Right lobe of liver (tissue), 6 donors: ENCODE measurements at regions not wholly inside any gene's neighbourhood (a gene's known extent, or its start where the extent isn't known, plus 50 kb on each side); places are given as distances from the start of the nearest gene placed in this dataset.
"Not testable (repeated sequence)": the region's sequence is repeated elsewhere in the genome, so short reads cannot be mapped to it uniquely, and the experiment has no call there.

Experiments
- ATAC-seq, 4 donors: fragments of 200-7000 bp; cut with Tn5 transposase; one replicate each; pipeline ENCODE4 v1.9.1; 2020; ENCODE audit warnings: mild to moderate bottlenecking in 4 of 4, moderate library complexity in 4 of 4
- DNase-seq, 3 donors: peaks; one replicate each; pipeline ENCODE4 v3.0.0-alpha.2; 2020
- H3K27ac ChIP-seq, 3 donors: fragments of 200-600 bp; one replicate each; pipeline ENCODE4 v1.8.0; 2022
- H3K27me3 ChIP-seq, 2 donors: fragments of 200-600 bp; one replicate each; pipeline ENCODE4 v1.8.0; 2022
- H3K36me3 ChIP-seq, 4 donors: fragments of 200-600 bp; sonication (generic) in 1 of 4; one replicate each; pipeline versions ENCODE4 v1.5.1 to v1.8.0; 2017 to 2022; ENCODE audit warnings: control low read depth in 1 of 4
- H3K4me1 ChIP-seq, 4 donors: fragments of 200-600 bp; sonication (generic) in 1 of 4; one replicate each; pipeline versions ENCODE4 v1.5.1 to v1.8.0; 2017 to 2022; ENCODE audit warnings: control low read depth in 1 of 4
- H3K4me3 ChIP-seq, 3 donors: fragments of 200-600 bp; one replicate each; pipeline ENCODE4 v1.8.0; 2022
- H3K9me3 ChIP-seq, 4 donors: fragments of 200-600 bp; sonication (generic) in 1 of 4; one replicate each; pipeline versions ENCODE4 v1.5.1 to v1.8.0; 2017 to 2022; ENCODE audit warnings: control low read depth in 1 of 4
- CTCF ChIP-seq, 4 donors: fragments of 200-600 bp in 3 of 4; fragments of 450-650 bp in 1 of 4; IDR thresholded peaks; one replicate each; pipeline versions ENCODE4 v1.5.1 to v1.8.0; 2016 to 2022; ENCODE audit warnings: antibody characterized with exemption in 4 of 4, mild to moderate bottlenecking in 2 of 4
- POLR2A ChIP-seq: fragments of 450-650 bp; IDR thresholded peaks from one replicate; pipeline ENCODE4 v1.6.1; 2017; ENCODE audit warnings: antibody characterized with exemption, mild to moderate bottlenecking
- WGBS: methylation state at CpG from one replicate; pipeline ENCODE4 v1.1.6; 2018; ENCODE audit warnings: low coverage, low lambda C conversion rate; ENCODE audit not compliant: insufficient coverage; ENCODE audit errors: missing lambda C conversion rate; 5-methylcytosine and 5-hydroxymethylcytosine counted together
- intact Hi-C, 2 donors: fragments of 100-400 bp; cut with DNase I; formaldehyde crosslinking; loops; one replicate each; pipeline versions ENCODE4 v1.11.2 to v1.14.1; 2022
- donor health status: DM: no; HTN: yes; CAD: no.
- donor health status: DM: no; HTN: no; CAD: no.
- donor health status: DM: no; HTN: no; CAD: no.
- donor health status: DM: no; HTN: yes; CAD: no.
- donor health status: DM: no; HTN: yes; CAD: no.

DNA sequence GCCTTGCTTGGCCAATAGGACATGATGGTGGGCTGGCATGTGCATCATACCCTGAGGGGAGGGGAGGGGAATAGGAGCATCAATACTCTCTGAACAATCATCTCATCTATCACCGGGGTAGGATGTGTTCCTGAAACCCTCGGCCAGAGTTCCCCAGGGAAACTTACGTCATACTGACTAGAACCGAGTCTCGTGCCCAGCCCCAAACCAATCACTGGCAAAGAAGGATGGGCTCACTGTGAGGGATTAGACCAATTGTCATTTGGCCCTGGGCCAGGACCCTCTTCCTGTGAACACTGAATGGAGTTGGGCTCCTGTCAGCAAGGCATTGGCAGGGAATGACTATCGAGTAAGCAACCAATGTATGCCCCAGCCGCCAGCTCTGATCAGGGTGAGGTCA is 261.5 kb downstream of the MYCN start:
- Histone ChIP-seq H3K36me3 (no peaks in the 10 kb centered on the region), H3K4me1 (no peaks in the 10 kb centered on the region), H3K27ac (no peak overlapping the region), H3K27me3 (no peaks in the 10 kb centered on the region), H3K4me3 (no peak overlapping the region), H3K9me3 (no peaks in the 10 kb centered on the region)
- DNase-seq (no peak), ATAC-seq (no peak)
- intact Hi-C loops, result no loop called here
- TF ChIP-seq CTCF (IDR thresholded peaks at IDR 0.05), result no peak
- TF ChIP-seq POLR2A, result no peak
- 80% methylated on average over 2 of the region's 7 CpGs for WGBS

DNA sequence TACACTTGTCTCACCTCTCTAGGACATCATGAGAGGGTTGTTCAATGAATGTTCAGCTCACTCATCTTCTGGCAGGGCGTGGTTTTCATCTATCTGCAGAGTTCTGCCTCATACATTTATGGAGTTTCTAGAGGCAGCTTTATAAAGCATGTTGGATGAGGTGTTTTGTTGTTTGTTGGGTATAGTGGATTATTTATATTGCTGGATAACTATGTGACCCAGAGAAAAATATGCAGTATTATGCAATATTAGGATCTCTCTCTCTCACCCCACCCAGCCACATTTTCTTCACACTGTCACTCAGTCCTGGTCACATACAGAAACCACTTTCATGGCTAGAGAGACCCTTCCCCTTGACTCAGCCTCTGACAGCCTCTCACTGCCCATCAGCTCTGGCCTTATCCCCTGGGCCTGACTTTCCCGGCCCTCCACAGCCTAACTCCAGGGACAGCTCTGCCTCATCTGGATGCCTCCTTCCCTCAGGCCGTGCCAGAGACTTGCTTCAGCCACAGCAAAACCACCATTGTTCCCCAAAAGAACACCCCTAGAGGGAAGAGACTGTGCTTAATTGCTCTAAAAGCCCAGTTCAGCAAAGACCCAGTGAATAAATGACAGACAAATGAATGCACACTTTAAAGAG is 260.3 kb downstream of the MYCN start:
- H3K4me1 ChIP-seq, result no peaks in the 10 kb centered on the region
- intact Hi-C loops, result no loop called here
- no peak for DNase-seq
- H3K9me3 ChIP-seq, result no peaks in the 10 kb centered on the region
- H3K36me3 ChIP-seq, result no peaks in the 10 kb centered on the region
- no peak overlapping the region for H3K27ac ChIP-seq
- H3K4me3 ChIP-seq, result no peak overlapping the region
- no peak for ATAC-seq
- WGBS, result 69% methylated on average over 3 of the region's 3 CpGs
- TF ChIP-seq POLR2A, result no peak
- TF ChIP-seq CTCF (IDR thresholded peaks at IDR 0.05), result no peak
- no peaks in the 10 kb centered on the region for H3K27me3 ChIP-seq

GRCh38 chr2:16199882-16200553 is 259.7 kb downstream of the MYCN start:
- 69% methylated on average over 6 of the region's 10 CpGs for WGBS
- Histone ChIP-seq H3K4me3 (no peak overlapping the region), H3K27me3 (no peaks in the 10 kb centered on the region), H3K36me3 (no peaks in the 10 kb centered on the region), H3K9me3 (no peaks in the 10 kb centered on the region), H3K4me1 (no peaks in the 10 kb centered on the region), H3K27ac (no peak overlapping the region)
- intact Hi-C loops, result no loop called here
- TF ChIP-seq POLR2A (no peak), CTCF (IDR thresholded peaks at IDR 0.05) (no peak)
- DNase-seq (no peak), ATAC-seq (no peak)

DNA sequence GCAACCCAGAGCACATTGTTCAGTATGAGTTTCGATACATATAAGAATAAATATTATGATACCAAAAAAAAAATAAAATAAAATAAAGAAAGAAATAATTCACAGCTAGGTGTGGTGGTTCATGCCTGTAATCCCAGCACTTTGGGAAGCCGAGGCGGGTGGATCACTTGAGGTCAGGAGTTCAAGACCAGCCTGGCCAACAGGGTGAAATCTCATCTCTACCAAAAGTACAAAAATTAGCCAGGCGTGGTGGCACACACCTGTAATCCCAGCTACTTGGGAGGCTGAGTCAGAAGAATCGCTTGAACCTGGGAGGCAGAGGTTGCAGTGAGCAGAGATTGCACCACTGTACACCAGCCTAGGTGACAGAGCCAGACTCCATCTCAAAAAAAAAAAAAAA is 258.9 kb downstream of the MYCN start:
- H3K9me3 ChIP-seq, intact Hi-C loops, H3K4me1 ChIP-seq, H3K4me3 ChIP-seq, H3K27me3 ChIP-seq, ATAC-seq, DNase-seq, H3K27ac ChIP-seq, H3K36me3 ChIP-seq: not testable (repeated sequence)
- WGBS, result 70% methylated on average over 3 of the region's 5 CpGs

DNA sequence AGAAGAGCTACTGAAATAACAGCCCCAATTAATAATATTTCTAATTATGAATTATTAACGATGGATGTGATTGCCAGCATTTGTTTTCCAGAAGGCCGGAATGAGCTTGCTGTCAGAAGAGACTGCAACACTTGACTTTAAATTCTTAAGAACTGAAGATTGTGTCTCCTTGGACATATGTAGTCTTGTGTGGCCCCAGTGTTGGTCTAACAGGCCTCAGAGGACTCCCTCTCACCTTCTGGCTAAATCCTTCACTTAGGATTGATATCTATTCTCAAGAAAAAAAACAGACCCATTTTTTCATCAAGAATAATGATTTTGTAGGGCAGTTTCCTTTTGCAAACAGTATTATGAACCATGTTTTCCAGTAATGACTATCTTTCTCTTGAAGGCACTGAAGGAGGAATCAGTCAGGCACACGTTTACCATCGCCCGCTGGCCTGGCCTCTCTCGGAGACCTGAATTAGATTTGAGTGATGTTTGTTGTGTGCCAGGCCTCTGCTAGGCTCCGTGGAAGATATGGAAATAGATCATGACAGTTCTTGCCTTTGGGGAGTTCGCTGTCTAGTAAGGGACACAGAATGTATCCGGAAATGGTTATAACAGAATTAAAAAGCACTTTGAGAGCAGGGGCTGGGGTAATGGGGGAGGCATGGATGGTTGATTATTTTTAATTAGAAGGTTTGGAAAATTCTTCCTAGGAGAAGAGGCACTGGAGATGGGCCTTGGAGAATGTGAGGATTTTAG is 258.0 kb downstream of the MYCN start:
- H3K4me3 ChIP-seq, result no peak overlapping the region
- 91% methylated on average over 9 of the region's 9 CpGs for WGBS
- no peak for ATAC-seq
- no peak overlapping the region for H3K27ac ChIP-seq
- H3K27me3 ChIP-seq, result no peaks in the 10 kb centered on the region
- H3K9me3 ChIP-seq, result no peaks in the 10 kb centered on the region
- H3K4me1 ChIP-seq, result no peaks in the 10 kb centered on the region
- no peak for DNase-seq
- no peak for TF ChIP-seq POLR2A
- no peak for TF ChIP-seq CTCF (IDR thresholded peaks at IDR 0.05)
- intact Hi-C loops, result no loop called here
- no peaks in the 10 kb centered on the region for H3K36me3 ChIP-seq
